Mesendoderm (in vitro differentiated cells): ENCODE measurements at regions not wholly inside any gene's neighbourhood (a gene's known extent, or its start where the extent isn't known, plus 50 kb on each side); places are given as distances from the start of the nearest gene placed in this dataset.
A peak's percentile ranks its signal among the peaks of the same experiment; 100 is the strongest.

Experiments used
- DNase-seq: peaks from one replicate; pipeline ENCODE4 v3.0.0; 2013
- H2AK5ac ChIP-seq: 2 replicates; pipeline ENCODE4 v1.6.1; 2013; ENCODE audit warnings: low read length, inconsistent platforms
- H2BK120ac ChIP-seq: 2 replicates; pipeline ENCODE4 v1.6.1; 2013; ENCODE audit warnings: low read depth, mild to moderate bottlenecking, low read length, moderate library complexity, mixed read lengths
- H2BK15ac ChIP-seq: replicated peaks from 2 replicates; pipeline ENCODE4 v1.6.1; 2013; ENCODE audit warnings: low read depth, mild to moderate bottlenecking, moderate library complexity
- H2BK5ac ChIP-seq: 2 replicates; pipeline ENCODE4 v1.6.1; 2013; ENCODE audit warnings: low read length, inconsistent platforms
- H3K18ac ChIP-seq: 2 replicates; pipeline ENCODE4 v1.6.1; 2013; ENCODE audit warnings: mild to moderate bottlenecking, low read length, mixed read lengths
- H3K23ac ChIP-seq: one replicate; pipeline ENCODE4 v1.6.1; 2013; ENCODE audit warnings: low read length
- H3K27ac ChIP-seq: 2 replicates; pipeline ENCODE4 v1.5.1; 2013; ENCODE audit warnings: low read depth, mild to moderate bottlenecking, inconsistent platforms, low read length, moderate library complexity
- H3K27me3 ChIP-seq: 2 replicates; pipeline ENCODE4 v1.6.1; 2013; ENCODE audit warnings: low read length, control low read depth, mild to moderate bottlenecking, inconsistent platforms; ENCODE audit not compliant: insufficient read depth, poor library complexity
- H3K36me3 ChIP-seq: 2 replicates; pipeline ENCODE4 v1.6.1; 2013; ENCODE audit warnings: low read length, inconsistent platforms; ENCODE audit not compliant: control insufficient read depth, insufficient read depth
- H3K4ac ChIP-seq: one replicate; pipeline ENCODE4 v1.6.1; 2013; ENCODE audit warnings: low read depth, mild to moderate bottlenecking, low read length, moderate library complexity
- H3K4me1 ChIP-seq: 2 replicates; pipeline ENCODE4 v1.6.1; 2013; ENCODE audit warnings: low read depth, low read length, inconsistent platforms; ENCODE audit not compliant: control insufficient read depth
- H3K4me2 ChIP-seq: 2 replicates; pipeline ENCODE4 v1.6.1; 2013; ENCODE audit warnings: low read length
- H3K4me3 ChIP-seq: 2 replicates; pipeline ENCODE4 v1.5.1; 2013; ENCODE audit warnings: mild to moderate bottlenecking, low read length
- H3K56ac ChIP-seq: one replicate; pipeline ENCODE4 v1.6.1; 2013; ENCODE audit warnings: low read length
- H3K79me1 ChIP-seq: 2 replicates; pipeline ENCODE4 v1.6.1; 2013; ENCODE audit warnings: low read length, inconsistent platforms
- H3K79me2 ChIP-seq: 2 replicates; pipeline ENCODE4 v1.6.1; 2013; ENCODE audit warnings: mild to moderate bottlenecking, low read length; ENCODE audit not compliant: control insufficient read depth, insufficient read depth
- H3K9ac ChIP-seq: 2 replicates; pipeline ENCODE4 v1.6.1; 2013; ENCODE audit warnings: low read length, inconsistent platforms
- H4K5ac ChIP-seq: one replicate; pipeline ENCODE4 v1.6.1; 2013; ENCODE audit warnings: low read length
- H4K8ac ChIP-seq: one replicate; pipeline ENCODE4 v1.6.1; 2013; ENCODE audit warnings: low read depth, mild to moderate bottlenecking, control low read depth, low read length, moderate library complexity
- WGBS: extraction: QIAGEN DNeasy Blood & Tissue Kit; methylation state at CpG from one replicate; pipeline ENCODE4 v1.1.7; 2013; ENCODE audit warnings: low lambda C conversion rate, missing lambda C conversion rate; ENCODE audit not compliant: insufficient coverage; ENCODE audit errors: extremely low coverage; 5-methylcytosine and 5-hydroxymethylcytosine counted together

DNA sequence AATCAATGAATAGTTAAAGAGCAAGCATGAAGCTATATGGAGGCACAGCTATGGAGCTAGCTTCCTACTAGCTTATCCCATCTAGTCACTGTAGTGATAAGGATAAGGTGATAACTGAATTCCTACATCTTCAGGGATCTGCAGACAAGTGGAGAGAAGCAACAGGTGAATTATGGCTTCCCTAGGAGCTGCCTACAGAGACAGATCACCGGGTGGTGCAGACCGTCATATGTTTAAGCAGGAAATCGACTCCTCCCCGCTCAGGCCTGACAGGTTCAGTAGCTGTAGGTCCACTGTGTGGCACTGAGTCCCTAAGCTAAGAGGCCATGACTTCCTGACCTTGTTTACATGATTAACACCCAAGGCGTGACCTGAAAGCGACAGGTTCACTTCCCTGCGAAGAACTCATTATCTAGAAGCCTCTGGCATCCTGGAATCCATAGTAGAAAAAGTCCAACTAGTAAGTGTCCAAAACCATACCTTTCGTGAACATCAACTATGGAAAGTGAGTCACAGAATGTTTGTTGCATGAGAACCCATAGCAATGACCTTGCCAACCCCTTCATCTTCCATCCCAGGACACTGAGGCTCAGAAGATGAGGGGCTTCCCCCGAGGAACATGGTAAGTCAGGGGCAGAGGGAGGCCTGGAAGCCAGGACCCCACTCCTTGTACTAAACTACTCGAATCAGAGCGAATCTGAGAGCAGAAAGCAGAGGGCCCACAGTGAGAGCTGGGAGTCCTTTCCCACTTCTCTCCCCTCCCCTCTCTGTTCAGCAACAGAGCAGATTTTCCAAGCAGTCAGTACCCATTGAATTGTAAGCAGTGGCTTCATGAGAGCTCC is 75.4 kb upstream of the CCND2 start:
- H3K4ac ChIP-seq: no peak overlapping the region
- no peak overlapping the region for H2BK5ac ChIP-seq
- H3K36me3 ChIP-seq: no peaks in the 10 kb centered on the region
- H3K56ac ChIP-seq: no peak overlapping the region
- H2BK15ac ChIP-seq: no peak overlapping the region
- no CpG with 5 or more reads among the region's 11 CpGs for whole genome bisulfite sequencing
- peaks cover 14% of the 10 kb centered on the region for H3K4me1 ChIP-seq
- no peaks in the 10 kb centered on the region for H3K79me2 ChIP-seq
- H3K27ac ChIP-seq: no peak overlapping the region
- no peak overlapping the region for H2AK5ac ChIP-seq
- H2BK120ac ChIP-seq: no peak overlapping the region
- H3K18ac ChIP-seq: no peak overlapping the region
- no peaks in the 10 kb centered on the region for H3K27me3 ChIP-seq
- DNase-seq: peak; percentile 54
- H4K5ac ChIP-seq: no peak overlapping the region
- H3K23ac ChIP-seq: no peak overlapping the region
- no peak overlapping the region for H3K4me2 ChIP-seq
- H3K9ac ChIP-seq: no peak overlapping the region
- no peak overlapping the region for H3K4me3 ChIP-seq
- no peak overlapping the region for H4K8ac ChIP-seq
- no peaks in the 10 kb centered on the region for H3K79me1 ChIP-seq

DNA sequence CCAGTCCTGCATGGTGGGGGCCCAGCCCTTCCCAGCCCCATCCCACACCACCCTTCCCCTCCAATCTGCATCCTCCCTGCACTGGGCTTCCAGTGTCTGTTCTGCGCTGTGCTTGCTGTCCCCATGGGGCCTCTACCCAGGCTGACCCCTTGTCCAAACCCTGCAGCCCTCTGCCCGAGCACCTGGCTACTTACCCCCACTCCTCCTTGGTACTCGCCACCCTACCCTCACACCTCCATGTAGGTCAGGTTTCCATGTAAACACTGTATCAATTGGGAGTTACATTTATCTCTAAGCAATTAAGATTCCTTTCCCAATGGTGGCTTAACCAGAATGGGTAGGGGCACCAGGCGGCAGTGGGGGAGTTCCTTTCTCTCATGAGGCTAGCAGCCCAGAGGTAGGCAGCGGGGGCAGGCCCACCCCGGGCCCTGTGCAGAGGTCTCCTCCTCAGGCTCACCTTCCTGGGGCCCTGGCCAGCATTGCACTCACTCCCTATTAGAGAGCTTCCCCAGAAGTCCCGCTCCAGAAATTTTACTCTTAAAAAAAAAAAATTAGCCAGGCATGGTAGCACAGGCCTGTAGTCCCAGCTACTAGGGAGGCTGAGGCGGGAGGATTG is 76.6 kb upstream of the CCND2 start:
- Histone ChIP-seq H2BK120ac (no peak overlapping the region), H3K27me3 (no peaks in the 10 kb centered on the region), H3K4me3 (no peak overlapping the region), H2BK15ac (no peak overlapping the region), H4K8ac (no peak overlapping the region), H4K5ac (no peak overlapping the region), H3K79me2 (no peaks in the 10 kb centered on the region), H3K4ac (no peak overlapping the region), H3K18ac (no peak overlapping the region), H3K23ac (no peak overlapping the region), H3K36me3 (no peaks in the 10 kb centered on the region), H2AK5ac (no peak overlapping the region), H3K27ac (no peak overlapping the region), H3K79me1 (no peaks in the 10 kb centered on the region), H3K4me2 (no peak overlapping the region), H3K9ac (no peak overlapping the region), H3K56ac (no peak overlapping the region), H2BK5ac (no peak overlapping the region), H3K4me1 (peaks cover 16% of the 10 kb centered on the region)
- WGBS: no CpG with 5 or more reads among the region's 8 CpGs
- DNase-seq: peak; percentile 33

DNA sequence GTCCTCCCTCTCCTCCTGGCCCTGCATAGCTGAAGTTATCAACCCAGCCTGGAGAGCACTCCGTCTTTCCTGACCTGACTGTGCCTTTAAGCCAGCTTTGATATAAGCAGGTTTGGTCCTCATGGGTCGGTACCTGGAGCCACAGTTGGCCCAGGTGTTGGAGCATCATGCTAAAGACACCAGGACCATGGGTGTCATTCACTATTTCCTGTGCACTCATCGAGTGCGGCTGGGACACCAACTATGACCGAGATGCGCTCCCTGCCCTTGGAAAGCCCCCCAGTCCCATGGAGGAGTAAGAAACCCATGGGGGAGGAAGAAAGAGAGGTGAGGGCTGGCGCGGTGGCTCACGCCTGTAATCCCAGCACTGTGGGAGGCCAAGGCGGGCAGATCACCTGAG is 78.9 kb upstream of the CCND2 start:
- WGBS: no CpG with 5 or more reads among the region's 10 CpGs
- Histone ChIP-seq H3K36me3 (no peaks in the 10 kb centered on the region), H3K56ac (peak overlapping the region; percentile 29), H3K23ac (no peak overlapping the region), H3K4me2 (no peak overlapping the region), H4K5ac (no peak overlapping the region), H2BK5ac (no peak overlapping the region), H3K4ac (no peak overlapping the region), H4K8ac (no peak overlapping the region), H3K9ac (no peak overlapping the region), H3K27ac (no peak overlapping the region), H3K79me2 (no peaks in the 10 kb centered on the region), H3K18ac (no peak overlapping the region), H2BK15ac (no peak overlapping the region), H3K4me1 (peaks cover 17% of the 10 kb centered on the region), H2AK5ac (no peak overlapping the region), H3K27me3 (no peaks in the 10 kb centered on the region), H3K4me3 (no peak overlapping the region), H2BK120ac (no peak overlapping the region), H3K79me1 (no peaks in the 10 kb centered on the region)
- peak; percentile 29 for DNase-seq

GRCh38 chr12:4193821-4194220 is 79.7 kb upstream of the CCND2 start:
- no peak overlapping the region for H3K4me2 ChIP-seq
- WGBS: no CpG with 5 or more reads among the region's 8 CpGs
- no peaks in the 10 kb centered on the region for H3K79me1 ChIP-seq
- no peak overlapping the region for H2BK120ac ChIP-seq
- no peak overlapping the region for H3K4me3 ChIP-seq
- H3K36me3 ChIP-seq: no peaks in the 10 kb centered on the region
- no peak overlapping the region for H4K5ac ChIP-seq
- H2BK5ac ChIP-seq: no peak overlapping the region
- no peak overlapping the region for H2AK5ac ChIP-seq
- peaks cover 17% of the 10 kb centered on the region for H3K4me1 ChIP-seq
- no peak overlapping the region for H4K8ac ChIP-seq
- H2BK15ac ChIP-seq: no peak overlapping the region
- H3K27me3 ChIP-seq: no peaks in the 10 kb centered on the region
- H3K18ac ChIP-seq: no peak overlapping the region
- no peak overlapping the region for H3K56ac ChIP-seq
- H3K27ac ChIP-seq: no peak overlapping the region
- no peak overlapping the region for H3K9ac ChIP-seq
- no peak overlapping the region for H3K23ac ChIP-seq
- H3K79me2 ChIP-seq: no peaks in the 10 kb centered on the region
- DNase-seq: peak; percentile 97
- H3K4ac ChIP-seq: no peak overlapping the region

DNA sequence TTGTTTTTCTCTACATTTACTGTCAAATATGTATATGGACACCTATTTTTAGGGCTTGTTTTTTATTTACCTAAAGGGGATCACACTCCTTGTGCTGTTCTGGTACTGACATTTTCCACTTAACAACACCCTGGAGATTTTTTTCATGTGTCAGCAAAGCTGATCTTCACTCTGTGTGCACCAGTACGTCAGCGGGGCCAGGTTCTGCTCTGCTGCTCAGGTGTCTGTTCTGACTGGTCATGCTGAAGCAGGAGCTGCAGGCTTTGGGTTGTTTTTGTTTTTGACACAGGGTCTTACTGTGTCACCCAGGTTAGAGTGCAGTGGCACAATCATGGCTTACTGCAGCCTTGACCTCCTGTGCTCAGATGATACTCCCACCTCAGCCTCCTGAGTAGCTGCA is 81.9 kb upstream of the CCND2 start:
- H3K79me2 ChIP-seq: no peaks in the 10 kb centered on the region
- H2BK120ac ChIP-seq: no peak overlapping the region
- peaks cover 14% of the 10 kb centered on the region for H3K4me1 ChIP-seq
- H3K36me3 ChIP-seq: no peaks in the 10 kb centered on the region
- no peak overlapping the region for H4K8ac ChIP-seq
- no peak overlapping the region for H3K18ac ChIP-seq
- no peak overlapping the region for H3K4ac ChIP-seq
- no peak overlapping the region for H3K27ac ChIP-seq
- H2BK15ac ChIP-seq: no peak overlapping the region
- no peak for DNase-seq
- H3K4me2 ChIP-seq: no peak overlapping the region
- H3K79me1 ChIP-seq: no peaks in the 10 kb centered on the region
- no peak overlapping the region for H4K5ac ChIP-seq
- H3K23ac ChIP-seq: no peak overlapping the region
- H2BK5ac ChIP-seq: no peak overlapping the region
- no peak overlapping the region for H3K9ac ChIP-seq
- H3K27me3 ChIP-seq: no peaks in the 10 kb centered on the region
- no peak overlapping the region for H2AK5ac ChIP-seq
- no CpG with 5 or more reads among the region's 2 CpGs for WGBS
- H3K56ac ChIP-seq: no peak overlapping the region
- no peak overlapping the region for H3K4me3 ChIP-seq
